ENCODE measurements at regions not wholly inside any gene's neighbourhood (a gene's known extent, or its start where the extent isn't known, plus 50 kb on each side); places are given as distances from the start of the nearest gene placed in this dataset.

DNA sequence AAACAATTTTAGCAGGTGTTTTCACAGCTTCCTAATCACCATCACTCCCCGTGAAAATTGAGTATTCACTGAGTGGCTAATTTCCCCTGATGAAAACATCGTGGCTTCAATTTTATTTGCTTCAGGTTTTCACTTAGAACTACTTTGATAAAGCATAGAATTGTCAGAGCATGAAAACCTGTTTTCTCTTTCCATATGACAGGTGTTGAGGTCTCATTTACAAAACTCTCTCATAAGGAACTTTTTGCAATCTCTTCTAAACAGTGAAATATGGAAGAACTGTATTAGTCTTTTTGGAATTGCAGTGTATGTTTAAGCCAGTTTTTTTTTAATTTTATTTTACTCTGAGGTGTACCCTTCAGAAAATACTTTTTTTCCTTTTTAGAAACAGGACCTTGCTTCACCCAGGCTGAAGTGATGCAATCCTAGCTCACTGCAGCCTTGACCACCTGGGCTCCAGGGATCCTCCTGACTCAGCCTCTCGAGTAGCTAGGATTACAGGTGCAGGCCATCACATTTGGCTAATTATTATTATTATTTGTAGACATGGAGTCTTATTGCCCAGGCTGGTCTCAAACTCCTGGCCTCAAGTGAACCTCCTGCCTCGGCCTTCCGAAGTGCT, 111.2 kb upstream of the RAPGEF2 start:
- H3K4me3 ChIP-seq (ENCODE audit: low read length), result no peak overlapping the region
- 95% methylated on average over 5 of the region's 5 CpGs for WGBS
- no peaks in the 10 kb centered on the region for H3K36me3 ChIP-seq (ENCODE audit: insufficient read depth, low read length)
- H3K4me1 ChIP-seq (ENCODE audit: insufficient read depth, low read length), result no peaks in the 10 kb centered on the region; the same call in 1 of the 2 replicates
- no peak overlapping the region for H3K9ac ChIP-seq (ENCODE audit: low read depth, low read length)
- no peak overlapping the region for H3K27ac ChIP-seq (ENCODE audit: low read depth, low read length)
- no peaks in the 10 kb centered on the region for H3K9me3 ChIP-seq (ENCODE audit: insufficient read depth, low read depth, low read length)
- no peaks in the 10 kb centered on the region for H3K27me3 ChIP-seq (ENCODE audit: insufficient read depth, low read length)

DNA sequence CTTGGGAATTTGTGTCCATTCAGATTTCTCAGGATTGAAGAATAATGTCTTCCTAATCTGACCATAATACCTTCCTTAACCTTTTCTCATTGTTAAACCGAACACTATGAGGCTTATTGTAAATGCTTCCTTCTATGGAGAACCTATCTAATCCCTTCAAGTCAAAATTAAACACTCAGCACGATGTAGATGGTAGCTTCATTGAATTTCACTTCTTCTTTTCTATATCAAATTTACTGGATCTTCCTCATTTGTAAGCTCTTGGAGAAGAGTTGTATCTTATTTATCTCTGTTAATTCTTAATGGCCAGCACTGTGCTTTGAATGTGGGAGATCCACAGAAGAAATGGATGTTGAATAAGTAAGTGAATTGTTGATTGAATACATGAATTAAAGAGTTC, 109.0 kb upstream of the RAPGEF2 start:
- 100% methylated on average over 2 of the region's 2 CpGs for WGBS
- Histone ChIP-seq H3K27me3 (ENCODE audit: insufficient read depth, low read length) (no peaks in the 10 kb centered on the region), H3K4me1 (ENCODE audit: insufficient read depth, low read length) (no peaks in the 10 kb centered on the region; the same call in 1 of the 2 replicates), H3K27ac (ENCODE audit: low read depth, low read length) (no peak overlapping the region), H3K36me3 (ENCODE audit: insufficient read depth, low read length) (no peaks in the 10 kb centered on the region), H3K4me3 (ENCODE audit: low read length) (no peak overlapping the region), H3K9ac (ENCODE audit: low read depth, low read length) (no peak overlapping the region), H3K9me3 (ENCODE audit: insufficient read depth, low read depth, low read length) (no peaks in the 10 kb centered on the region)

DNA sequence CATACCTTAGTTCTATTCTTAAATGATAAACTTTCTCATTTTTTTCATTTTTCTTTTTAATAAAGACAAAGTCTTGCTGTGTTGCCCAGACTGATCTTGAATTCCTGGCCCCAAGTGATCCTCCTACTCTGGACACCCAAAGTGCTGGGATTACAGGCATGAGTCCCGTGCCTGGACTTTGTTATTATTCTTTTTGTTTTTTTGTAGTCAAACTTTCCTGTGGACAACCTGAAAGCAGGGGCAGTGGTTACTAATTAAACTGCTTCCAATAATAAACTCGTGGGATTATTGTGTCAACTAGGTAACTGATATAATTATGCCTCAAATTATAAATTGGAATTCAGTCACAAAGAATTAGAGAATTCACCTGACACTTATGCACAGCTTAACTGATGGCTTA, 107.8 kb upstream of the RAPGEF2 start:
- Histone ChIP-seq H3K27me3 (ENCODE audit: insufficient read depth, low read length) (no peaks in the 10 kb centered on the region), H3K9ac (ENCODE audit: low read depth, low read length) (no peak overlapping the region), H3K36me3 (ENCODE audit: insufficient read depth, low read length) (no peaks in the 10 kb centered on the region), H3K4me3 (ENCODE audit: low read length) (no peak overlapping the region), H3K27ac (ENCODE audit: low read depth, low read length) (no peak overlapping the region), H3K4me1 (ENCODE audit: insufficient read depth, low read length) (no peaks in the 10 kb centered on the region; the same call in 1 of the 2 replicates), H3K9me3 (ENCODE audit: insufficient read depth, low read depth, low read length) (no peaks in the 10 kb centered on the region)
- 100% methylated on average over 1 of the region's 2 CpGs for WGBS

DNA sequence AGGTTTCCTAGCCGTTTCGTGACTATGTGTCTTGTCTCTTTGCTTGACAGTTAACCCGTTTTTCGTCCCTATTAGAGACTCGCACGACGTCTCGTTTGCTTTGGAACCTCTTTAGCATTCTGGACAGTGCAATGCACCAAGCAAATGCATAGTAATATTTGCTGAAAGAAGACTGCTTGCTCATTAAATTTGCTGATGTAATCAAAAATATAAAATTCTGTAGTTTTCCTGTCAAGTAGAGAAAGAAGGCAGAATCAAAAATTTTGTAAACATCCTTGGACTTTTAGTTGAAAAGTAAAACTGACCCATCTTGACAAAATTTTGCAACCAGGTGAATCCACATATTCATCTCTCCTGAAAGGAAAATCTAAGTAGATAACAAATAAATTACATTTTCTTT, 106.9 kb upstream of the RAPGEF2 start:
- Histone ChIP-seq H3K27ac (ENCODE audit: low read depth, low read length) (no peak overlapping the region), H3K4me1 (ENCODE audit: insufficient read depth, low read length) (no peaks in the 10 kb centered on the region; the same call in 1 of the 2 replicates), H3K9ac (ENCODE audit: low read depth, low read length) (no peak overlapping the region), H3K27me3 (ENCODE audit: insufficient read depth, low read length) (no peaks in the 10 kb centered on the region), H3K9me3 (ENCODE audit: insufficient read depth, low read depth, low read length) (no peaks in the 10 kb centered on the region), H3K4me3 (ENCODE audit: low read length) (no peak overlapping the region), H3K36me3 (ENCODE audit: insufficient read depth, low read length) (no peaks in the 10 kb centered on the region)
- 84% methylated on average over 8 of the region's 8 CpGs for WGBS

DNA sequence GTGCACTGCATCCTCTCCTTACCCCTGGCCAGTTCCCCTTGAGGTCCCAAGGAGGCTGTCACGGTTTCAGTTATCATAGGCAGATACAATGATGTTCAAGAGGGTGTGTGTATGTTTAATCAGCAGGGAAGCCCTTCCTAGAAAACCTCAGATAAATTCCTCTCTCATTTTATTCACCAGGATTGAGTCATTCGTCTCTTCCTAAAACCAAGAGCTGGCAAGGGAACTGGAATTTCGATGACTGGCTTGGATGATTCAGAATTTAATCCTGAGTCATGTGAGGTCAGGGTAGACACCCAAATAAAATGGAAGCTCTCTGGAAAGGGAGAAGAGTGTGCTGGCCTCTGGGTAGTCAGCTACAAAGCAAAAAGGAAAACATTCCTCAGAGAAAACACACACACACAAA, 106.2 kb upstream of the RAPGEF2 start:
- Histone ChIP-seq H3K4me1 (ENCODE audit: insufficient read depth, low read length) (no peaks in the 10 kb centered on the region; the same call in 1 of the 2 replicates), H3K9ac (ENCODE audit: low read depth, low read length) (no peak overlapping the region), H3K36me3 (ENCODE audit: insufficient read depth, low read length) (no peaks in the 10 kb centered on the region), H3K4me3 (ENCODE audit: low read length) (no peak overlapping the region), H3K27me3 (ENCODE audit: insufficient read depth, low read length) (no peaks in the 10 kb centered on the region), H3K9me3 (ENCODE audit: insufficient read depth, low read depth, low read length) (no peaks in the 10 kb centered on the region), H3K27ac (ENCODE audit: low read depth, low read length) (no peak overlapping the region)
- WGBS, result 81% methylated on average over 2 of the region's 3 CpGs

GRCh38 chr4:158997660-158998349, 105.1 kb upstream of the RAPGEF2 start:
- Histone ChIP-seq H3K27me3 (ENCODE audit: insufficient read depth, low read length) (no peaks in the 10 kb centered on the region), H3K36me3 (ENCODE audit: insufficient read depth, low read length) (no peaks in the 10 kb centered on the region), H3K4me1 (ENCODE audit: insufficient read depth, low read length) (no peaks in the 10 kb centered on the region; the same call in 1 of the 2 replicates), H3K9ac (ENCODE audit: low read depth, low read length) (no peak overlapping the region), H3K4me3 (ENCODE audit: low read length) (no peak overlapping the region), H3K9me3 (ENCODE audit: insufficient read depth, low read depth, low read length) (no peaks in the 10 kb centered on the region), H3K27ac (ENCODE audit: low read depth, low read length) (no peak overlapping the region)
- 63% methylated on average over 3 of the region's 4 CpGs for WGBS

DNA sequence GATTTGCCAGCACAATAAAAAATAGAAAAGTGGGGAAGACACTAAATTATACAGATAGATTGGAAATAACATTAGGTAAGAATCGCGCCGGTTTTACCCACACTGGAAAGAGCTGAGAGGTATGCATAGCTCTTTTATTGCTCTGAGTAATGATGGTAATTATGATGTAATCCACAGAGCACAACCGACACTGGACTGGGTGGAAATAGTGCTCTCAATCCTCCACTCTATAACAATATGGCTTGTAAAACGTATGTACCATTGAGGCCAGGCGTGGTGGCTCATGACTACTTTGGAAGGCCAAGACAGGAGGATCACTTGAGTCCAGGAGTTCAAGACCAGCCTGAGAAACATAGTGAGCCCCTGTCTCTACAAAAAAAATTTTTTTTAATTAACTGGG, 104.3 kb upstream of the RAPGEF2 start:
- H3K36me3 ChIP-seq (ENCODE audit: insufficient read depth, low read length), result no peaks in the 10 kb centered on the region
- H3K4me1 ChIP-seq (ENCODE audit: insufficient read depth, low read length), result peaks cover 2% of the 10 kb centered on the region; the same call in 1 of the 2 replicates
- H3K4me3 ChIP-seq (ENCODE audit: low read length), result no peak overlapping the region
- no peak overlapping the region for H3K27ac ChIP-seq (ENCODE audit: low read depth, low read length)
- no peak overlapping the region for H3K9ac ChIP-seq (ENCODE audit: low read depth, low read length)
- 97% methylated on average over 6 of the region's 6 CpGs for WGBS
- H3K27me3 ChIP-seq (ENCODE audit: insufficient read depth, low read length), result no peaks in the 10 kb centered on the region
- H3K9me3 ChIP-seq (ENCODE audit: insufficient read depth, low read depth, low read length), result no peaks in the 10 kb centered on the region

DNA sequence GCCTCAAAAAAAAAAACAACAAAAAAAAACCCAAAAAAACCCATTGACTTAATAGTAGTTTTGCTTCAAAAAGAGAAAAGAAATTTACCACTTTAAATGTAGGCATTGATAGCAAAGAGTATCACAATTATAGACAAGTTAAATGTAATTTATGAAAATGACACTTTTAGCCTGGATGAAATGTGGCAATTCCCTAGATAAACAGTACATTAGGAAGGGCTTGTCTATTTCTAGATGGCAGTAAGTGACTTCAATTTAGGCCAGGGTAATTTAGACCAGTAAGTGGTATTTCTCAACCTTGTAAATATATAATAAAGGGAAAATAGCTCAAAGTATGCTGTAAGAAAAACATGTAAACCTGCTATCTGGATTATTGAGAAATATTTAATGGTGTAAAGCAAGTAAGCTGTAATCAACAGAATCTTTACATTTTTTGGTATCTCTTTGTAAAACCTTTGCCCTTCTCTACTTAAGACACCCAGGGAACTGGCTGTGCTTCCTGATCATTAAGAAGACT, 103.7 kb upstream of the RAPGEF2 start:
- no peak overlapping the region for H3K9ac ChIP-seq (ENCODE audit: low read depth, low read length)
- no peaks in the 10 kb centered on the region for H3K9me3 ChIP-seq (ENCODE audit: insufficient read depth, low read depth, low read length)
- H3K36me3 ChIP-seq (ENCODE audit: insufficient read depth, low read length), result no peaks in the 10 kb centered on the region
- peaks cover 4% of the 10 kb centered on the region; the same call in 1 of the 2 replicates for H3K4me1 ChIP-seq (ENCODE audit: insufficient read depth, low read length)
- no peak overlapping the region for H3K4me3 ChIP-seq (ENCODE audit: low read length)
- H3K27me3 ChIP-seq (ENCODE audit: insufficient read depth, low read length), result no peaks in the 10 kb centered on the region
- no peak overlapping the region for H3K27ac ChIP-seq (ENCODE audit: low read depth, low read length)

- Histone ChIP-seq H3K27me3 (ENCODE audit: insufficient read depth, low read length) (no peaks in the 10 kb centered on the region), H3K4me3 (ENCODE audit: low read length) (no peak overlapping the region), H3K4me1 (ENCODE audit: insufficient read depth, low read length) (peaks cover 4% of the 10 kb centered on the region; the same call in 1 of the 2 replicates), H3K9ac (ENCODE audit: low read depth, low read length) (no peak overlapping the region), H3K27ac (ENCODE audit: low read depth, low read length) (no peak overlapping the region), H3K36me3 (ENCODE audit: insufficient read depth, low read length) (no peaks in the 10 kb centered on the region), H3K9me3 (ENCODE audit: insufficient read depth, low read depth, low read length) (no peaks in the 10 kb centered on the region)
- WGBS, result no CpG with 5 or more reads among the region's 1 CpG
These were observed 103.0 kb upstream of the RAPGEF2 start for GRCh38 chr4:158999849-159000248.

GRCh38 chr4:159002950-159003349, 99.9 kb upstream of the RAPGEF2 start:
- H3K27ac ChIP-seq (ENCODE audit: low read depth, low read length), result no peak overlapping the region
- H3K4me1 ChIP-seq (ENCODE audit: insufficient read depth, low read length), result peaks cover 11% of the 10 kb centered on the region
- H3K36me3 ChIP-seq (ENCODE audit: insufficient read depth, low read length), result no peaks in the 10 kb centered on the region
- H3K9me3 ChIP-seq (ENCODE audit: insufficient read depth, low read depth, low read length), result no peaks in the 10 kb centered on the region
- peaks cover 16% of the 10 kb centered on the region; the same call in 1 of the 2 replicates for H3K27me3 ChIP-seq (ENCODE audit: insufficient read depth, low read length)
- no peak overlapping the region for H3K4me3 ChIP-seq (ENCODE audit: low read length)
- 88% methylated on average over 3 of the region's 3 CpGs for WGBS
- no peak overlapping the region for H3K9ac ChIP-seq (ENCODE audit: low read depth, low read length)

GRCh38 chr4:159003420-159004253, 99.2 kb upstream of the RAPGEF2 start:
- Histone ChIP-seq H3K4me1 (ENCODE audit: insufficient read depth, low read length) (peaks cover 11% of the 10 kb centered on the region), H3K36me3 (ENCODE audit: insufficient read depth, low read length) (no peaks in the 10 kb centered on the region), H3K9me3 (ENCODE audit: insufficient read depth, low read depth, low read length) (no peaks in the 10 kb centered on the region), H3K27ac (ENCODE audit: low read depth, low read length) (no peak overlapping the region), H3K27me3 (ENCODE audit: insufficient read depth, low read length) (peaks cover 17% of the 10 kb centered on the region; the same call in 1 of the 2 replicates), H3K4me3 (ENCODE audit: low read length) (no peak overlapping the region), H3K9ac (ENCODE audit: low read depth, low read length) (no peak overlapping the region)
- 95% methylated on average over 6 of the region's 7 CpGs for WGBS
